IPS DF 4.7 (cell line): ENCODE measurements at regions not wholly inside any gene's neighbourhood (a gene's known extent, or its start where the extent isn't known, plus 50 kb on each side); places are given as distances from the start of the nearest gene placed in this dataset.
"Not testable (repeated sequence)": the region's sequence is repeated elsewhere in the genome, so short reads cannot be mapped to it uniquely, and the experiment has no call there.

Experiments used
- DNase-seq: peaks from one replicate; pipeline ENCODE4 v3.0.0-alpha.2; 2013; ENCODE audit warnings: low spot score; ENCODE audit errors: extremely low read depth

- DNase-seq, result no peak
These were observed 472.2 kb downstream of the UTRN start for GRCh38 chr6:144757299-144757698.

GRCh38 chr6:144757730-144758129 is 472.6 kb downstream of the UTRN start:
- DNase-seq, result no peak

GRCh38 chr6:144758602-144759001 is 473.5 kb downstream of the UTRN start:
- DNase-seq, result no peak

- no peak for DNase-seq
These were observed 477.3 kb downstream of the UTRN start for GRCh38 chr6:144762469-144762868.

GRCh38 chr6:144767051-144767450 is 481.9 kb downstream of the UTRN start:
- no peak for DNase-seq

- DNase-seq, result no peak
These were observed 483.5 kb downstream of the UTRN start for GRCh38 chr6:144768551-144769075.

GRCh38 chr6:144769142-144769541 is 484.0 kb downstream of the UTRN start:
- DNase-seq, result no peak

GRCh38 chr6:144776031-144776819 is 491.1 kb downstream of the UTRN start:
- DNase-seq, result no peak

- no peak for DNase-seq
These were observed 492.1 kb downstream of the UTRN start for GRCh38 chr6:144777249-144777648.

- DNase-seq, result no peak
These were observed 492.9 kb downstream of the UTRN start for GRCh38 chr6:144778056-144778455.

GRCh38 chr6:144778773-144779492 is 493.8 kb downstream of the UTRN start:
- DNase-seq, result no peak

- no peak for DNase-seq
These were observed 496.7 kb downstream of the UTRN start for GRCh38 chr6:144781836-144782235.

- no peak for DNase-seq
These were observed 497.5 kb downstream of the UTRN start for GRCh38 chr6:144782634-144783033.

GRCh38 chr6:144785056-144785455 is 499.9 kb downstream of the UTRN start:
- DNase-seq, result no peak

- no peak for DNase-seq
These were observed 501.7 kb downstream of the UTRN start for GRCh38 chr6:144786825-144787224.

- no peak for DNase-seq
These were observed 508.6 kb downstream of the UTRN start for GRCh38 chr6:144793744-144794143.

- DNase-seq, result not testable (repeated sequence)
These were observed 509.9 kb downstream of the UTRN start for GRCh38 chr6:144795022-144795421.

- no peak for DNase-seq
These were observed 510.9 kb downstream of the UTRN start for GRCh38 chr6:144796070-144796469.

- DNase-seq, result no peak
These were observed 512.9 kb downstream of the UTRN start for GRCh38 chr6:144797881-144798589.

- no peak for DNase-seq
These were observed 519.2 kb downstream of the UTRN start for GRCh38 chr6:144804246-144804790.

- no peak for DNase-seq
These were observed 519.9 kb downstream of the UTRN start for GRCh38 chr6:144805049-144805448.

- no peak for DNase-seq
These were observed 521.1 kb downstream of the UTRN start for GRCh38 chr6:144806222-144806621.
